DND-41 (cell line): ENCODE measurements at regions not wholly inside any gene's neighbourhood (a gene's known extent, or its start where the extent isn't known, plus 50 kb on each side); places are given as distances from the start of the nearest gene placed in this dataset.

Source experiments
- EZH2 ChIP-seq: IDR thresholded peaks from 3 replicates; pipeline ENCODE4 v1.6.1; 2012; ENCODE audit warnings: borderline replicate concordance, low read depth, mild to moderate bottlenecking, moderate library complexity, low read length, inconsistent platforms; ENCODE audit not compliant: severe bottlenecking
- TF ChIP-seq, protein P1 (sequence below): IDR thresholded peaks from 2 replicates; pipeline ENCODE4 v1.5.1; 2012; ENCODE audit warnings: borderline replicate concordance, low read length, moderate library complexity, mild to moderate bottlenecking; ENCODE audit not compliant: poor library complexity, severe bottlenecking; ENCODE audit errors: extremely low read depth

DNA sequence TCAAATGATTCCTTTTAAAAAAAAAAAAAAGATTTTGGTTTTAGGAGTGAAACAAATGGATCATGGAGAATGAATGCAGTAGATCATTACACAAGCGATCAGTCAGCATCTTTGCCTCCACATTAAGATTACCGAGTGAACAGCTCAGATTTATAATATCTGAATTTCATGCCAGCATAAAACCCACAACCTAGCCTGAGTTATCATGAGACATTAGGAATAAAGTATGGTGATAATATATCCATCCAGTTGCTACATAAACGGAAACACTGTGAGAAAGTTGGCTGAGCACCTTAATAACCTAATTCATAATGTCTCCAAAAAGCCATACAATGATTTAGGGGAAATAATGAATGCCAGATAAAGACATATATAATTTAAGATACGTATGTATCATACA lies 553.1 kb upstream of the TUSC1 start:
- TF ChIP-seq, protein P1, sequence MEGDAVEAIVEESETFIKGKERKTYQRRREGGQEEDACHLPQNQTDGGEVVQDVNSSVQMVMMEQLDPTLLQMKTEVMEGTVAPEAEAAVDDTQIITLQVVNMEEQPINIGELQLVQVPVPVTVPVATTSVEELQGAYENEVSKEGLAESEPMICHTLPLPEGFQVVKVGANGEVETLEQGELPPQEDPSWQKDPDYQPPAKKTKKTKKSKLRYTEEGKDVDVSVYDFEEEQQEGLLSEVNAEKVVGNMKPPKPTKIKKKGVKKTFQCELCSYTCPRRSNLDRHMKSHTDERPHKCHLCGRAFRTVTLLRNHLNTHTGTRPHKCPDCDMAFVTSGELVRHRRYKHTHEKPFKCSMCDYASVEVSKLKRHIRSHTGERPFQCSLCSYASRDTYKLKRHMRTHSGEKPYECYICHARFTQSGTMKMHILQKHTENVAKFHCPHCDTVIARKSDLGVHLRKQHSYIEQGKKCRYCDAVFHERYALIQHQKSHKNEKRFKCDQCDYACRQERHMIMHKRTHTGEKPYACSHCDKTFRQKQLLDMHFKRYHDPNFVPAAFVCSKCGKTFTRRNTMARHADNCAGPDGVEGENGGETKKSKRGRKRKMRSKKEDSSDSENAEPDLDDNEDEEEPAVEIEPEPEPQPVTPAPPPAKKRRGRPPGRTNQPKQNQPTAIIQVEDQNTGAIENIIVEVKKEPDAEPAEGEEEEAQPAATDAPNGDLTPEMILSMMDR: no peak
- no peak for TF ChIP-seq EZH2
